Ishikawa (cell line): ENCODE measurements at regions not wholly inside any gene's neighbourhood (a gene's known extent, or its start where the extent isn't known, plus 50 kb on each side); places are given as distances from the start of the nearest gene placed in this dataset.

ENCODE experiments used
- CEBPB ChIP-seq: IDR thresholded peaks from 2 replicates; pipeline ENCODE4 v1.6.1; 2012
- CREB1 ChIP-seq: IDR thresholded peaks from 2 replicates; pipeline ENCODE4 v1.6.1; 2012; ENCODE audit warnings: low read depth
- EGR1 ChIP-seq: IDR thresholded peaks from 2 replicates; pipeline ENCODE4 v1.6.1; 2012
- EP300 ChIP-seq: IDR thresholded peaks from 2 replicates; pipeline ENCODE4 v1.6.1; 2012; ENCODE audit warnings: borderline replicate concordance
- FOXM1 ChIP-seq: IDR thresholded peaks from 2 replicates; pipeline ENCODE4 v1.6.1; 2012; ENCODE audit warnings: low read depth, borderline replicate concordance
- NFIC ChIP-seq: IDR thresholded peaks from 2 replicates; pipeline ENCODE4 v1.6.1; 2012
- RAD21 ChIP-seq: IDR thresholded peaks from 2 replicates; pipeline ENCODE4 v1.6.1; 2012; ENCODE audit warnings: low read depth
- TAF1 ChIP-seq: IDR thresholded peaks from 2 replicates; pipeline ENCODE4 v1.6.1; 2012; ENCODE audit warnings: low read depth, mild to moderate bottlenecking
- TCF12 ChIP-seq: IDR thresholded peaks from 2 replicates; pipeline ENCODE4 v1.6.1; 2012; ENCODE audit warnings: low read depth
- TEAD4 ChIP-seq: IDR thresholded peaks from 2 replicates; pipeline ENCODE4 v1.6.1; 2012
- YY1 ChIP-seq: IDR thresholded peaks from 2 replicates; pipeline ENCODE4 v1.6.1; 2012; ENCODE audit warnings: low read depth
- ZBTB7A ChIP-seq: IDR thresholded peaks from 2 replicates; pipeline ENCODE4 v1.6.1; 2012; ENCODE audit warnings: low read depth
- TF ChIP-seq, protein P1 (sequence below): IDR thresholded peaks from 2 replicates; pipeline ENCODE4 v1.6.1; 2012
- TF ChIP-seq, protein P2 (sequence below): IDR thresholded peaks from 2 replicates; pipeline ENCODE4 v1.6.1; 2012
- TF ChIP-seq, protein P3 (sequence below): IDR thresholded peaks from 2 replicates; pipeline ENCODE4 v1.6.1; 2012; ENCODE audit warnings: low read depth, mild to moderate bottlenecking

DNA sequence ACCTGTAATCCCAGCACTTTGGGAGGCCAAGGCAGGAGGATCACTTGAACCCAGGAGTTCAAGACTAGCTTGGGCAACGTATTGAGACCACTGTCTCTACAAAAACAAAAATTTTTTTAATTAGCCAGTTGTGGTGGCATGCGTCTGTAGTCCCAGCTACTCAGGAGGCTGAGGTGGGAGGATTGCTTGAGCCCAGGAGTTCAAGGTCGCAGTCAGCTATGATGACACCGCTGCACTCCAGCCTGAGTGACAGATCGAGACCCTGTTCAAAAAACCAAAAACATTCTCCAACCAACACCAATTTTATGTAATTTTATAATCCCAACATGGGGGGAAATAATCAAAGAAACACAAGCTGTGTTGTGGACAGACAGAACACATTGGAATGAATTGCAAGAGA, 54.6 kb upstream of the TNRC6A start:
- TF ChIP-seq EP300 (no peak), TAF1 (no peak), TCF12 (no peak), RAD21 (no peak), CREB1 (no peak), ZBTB7A (no peak), CEBPB (no peak), FOXM1 (no peak), TEAD4 (no peak), NFIC (no peak), EGR1 (no peak), YY1 (no peak)
- TF ChIP-seq, protein P1, sequence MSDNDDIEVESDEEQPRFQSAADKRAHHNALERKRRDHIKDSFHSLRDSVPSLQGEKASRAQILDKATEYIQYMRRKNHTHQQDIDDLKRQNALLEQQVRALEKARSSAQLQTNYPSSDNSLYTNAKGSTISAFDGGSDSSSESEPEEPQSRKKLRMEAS, result no peak
- TF ChIP-seq, protein P2, sequence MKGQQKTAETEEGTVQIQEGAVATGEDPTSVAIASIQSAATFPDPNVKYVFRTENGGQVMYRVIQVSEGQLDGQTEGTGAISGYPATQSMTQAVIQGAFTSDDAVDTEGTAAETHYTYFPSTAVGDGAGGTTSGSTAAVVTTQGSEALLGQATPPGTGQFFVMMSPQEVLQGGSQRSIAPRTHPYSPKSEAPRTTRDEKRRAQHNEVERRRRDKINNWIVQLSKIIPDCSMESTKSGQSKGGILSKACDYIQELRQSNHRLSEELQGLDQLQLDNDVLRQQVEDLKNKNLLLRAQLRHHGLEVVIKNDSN, result no peak
- TF ChIP-seq, protein P3, sequence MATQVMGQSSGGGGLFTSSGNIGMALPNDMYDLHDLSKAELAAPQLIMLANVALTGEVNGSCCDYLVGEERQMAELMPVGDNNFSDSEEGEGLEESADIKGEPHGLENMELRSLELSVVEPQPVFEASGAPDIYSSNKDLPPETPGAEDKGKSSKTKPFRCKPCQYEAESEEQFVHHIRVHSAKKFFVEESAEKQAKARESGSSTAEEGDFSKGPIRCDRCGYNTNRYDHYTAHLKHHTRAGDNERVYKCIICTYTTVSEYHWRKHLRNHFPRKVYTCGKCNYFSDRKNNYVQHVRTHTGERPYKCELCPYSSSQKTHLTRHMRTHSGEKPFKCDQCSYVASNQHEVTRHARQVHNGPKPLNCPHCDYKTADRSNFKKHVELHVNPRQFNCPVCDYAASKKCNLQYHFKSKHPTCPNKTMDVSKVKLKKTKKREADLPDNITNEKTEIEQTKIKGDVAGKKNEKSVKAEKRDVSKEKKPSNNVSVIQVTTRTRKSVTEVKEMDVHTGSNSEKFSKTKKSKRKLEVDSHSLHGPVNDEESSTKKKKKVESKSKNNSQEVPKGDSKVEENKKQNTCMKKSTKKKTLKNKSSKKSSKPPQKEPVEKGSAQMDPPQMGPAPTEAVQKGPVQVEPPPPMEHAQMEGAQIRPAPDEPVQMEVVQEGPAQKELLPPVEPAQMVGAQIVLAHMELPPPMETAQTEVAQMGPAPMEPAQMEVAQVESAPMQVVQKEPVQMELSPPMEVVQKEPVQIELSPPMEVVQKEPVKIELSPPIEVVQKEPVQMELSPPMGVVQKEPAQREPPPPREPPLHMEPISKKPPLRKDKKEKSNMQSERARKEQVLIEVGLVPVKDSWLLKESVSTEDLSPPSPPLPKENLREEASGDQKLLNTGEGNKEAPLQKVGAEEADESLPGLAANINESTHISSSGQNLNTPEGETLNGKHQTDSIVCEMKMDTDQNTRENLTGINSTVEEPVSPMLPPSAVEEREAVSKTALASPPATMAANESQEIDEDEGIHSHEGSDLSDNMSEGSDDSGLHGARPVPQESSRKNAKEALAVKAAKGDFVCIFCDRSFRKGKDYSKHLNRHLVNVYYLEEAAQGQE, result no peak

DNA sequence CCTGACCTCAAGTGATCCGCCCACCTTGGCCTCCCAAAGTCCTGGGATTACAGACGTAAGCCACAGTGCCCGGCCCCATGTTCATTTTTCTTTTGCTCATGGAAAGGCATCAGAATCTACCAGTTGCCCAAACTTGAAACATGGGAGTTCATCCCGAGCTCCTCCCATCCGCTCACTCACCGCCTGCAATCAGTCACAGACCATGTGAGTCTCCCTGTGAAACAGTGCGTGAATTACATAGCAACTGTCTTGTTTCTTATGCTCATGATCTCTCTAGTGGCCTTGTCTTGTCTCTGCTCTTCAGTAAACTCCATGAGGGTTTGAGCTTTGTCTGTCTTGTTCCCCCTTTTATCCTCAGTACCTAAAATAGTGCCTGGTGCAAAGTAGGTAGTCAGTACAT, 52.1 kb upstream of the TNRC6A start:
- TF ChIP-seq, protein P2, result no peak
- no peak for TF ChIP-seq CREB1
- TF ChIP-seq CEBPB, result no peak
- no peak for TF ChIP-seq RAD21
- no peak for TF ChIP-seq EP300
- no peak for TF ChIP-seq ZBTB7A
- TF ChIP-seq EGR1, result no peak
- no peak for TF ChIP-seq NFIC
- TF ChIP-seq YY1, result no peak
- TF ChIP-seq FOXM1, result no peak
- no peak for TF ChIP-seq TAF1
- no peak for TF ChIP-seq TEAD4
- TF ChIP-seq, protein P3, result no peak
